DLD1 (cell line): ENCODE measurements at regions not wholly inside any gene's neighbourhood (a gene's known extent, or its start where the extent isn't known, plus 50 kb on each side); places are given as distances from the start of the nearest gene placed in this dataset.

Experiments used
- in situ Hi-C: cut with HindIII; loops from 2 replicates; pipeline ENCODE4 v1.10.0; 2017; ENCODE audit warnings: low sequenced_read_pairs

GRCh38 chr14:58836303-58836974 lies 198.7 kb downstream of the DACT1 start:
- in situ Hi-C loops: no loop called here

GRCh38 chr14:58839233-58839632 lies 201.5 kb downstream of the DACT1 start:
- in situ Hi-C loops: no loop called here

GRCh38 chr14:58844544-58844943 lies 206.8 kb downstream of the DACT1 start:
- in situ Hi-C loops: no loop called here

GRCh38 chr14:58846682-58847465 lies 209.1 kb downstream of the DACT1 start:
- in situ Hi-C loops: no loop called here

GRCh38 chr14:58848365-58848764 lies 210.6 kb downstream of the DACT1 start:
- in situ Hi-C loops: no loop called here

GRCh38 chr14:58849601-58850000 lies 211.8 kb downstream of the DACT1 start:
- in situ Hi-C loops: no loop called here

- in situ Hi-C loops: no loop called here
Measured at GRCh38 chr14:58850011-58850410, 212.2 kb downstream of the DACT1 start.

GRCh38 chr14:58861586-58861985 lies 223.8 kb downstream of the DACT1 start:
- in situ Hi-C loops: no loop called here

GRCh38 chr14:58862416-58863160 lies 224.8 kb downstream of the DACT1 start:
- in situ Hi-C loops: no loop called here

GRCh38 chr14:58863661-58864345 lies 226.0 kb downstream of the DACT1 start:
- in situ Hi-C loops: no loop called here

- in situ Hi-C loops: no loop called here
Measured at GRCh38 chr14:58864751-58865513, 227.2 kb downstream of the DACT1 start.

- in situ Hi-C loops: no loop called here
Measured at GRCh38 chr14:58865514-58866281, 227.9 kb downstream of the DACT1 start.

GRCh38 chr14:58866391-58866790 lies 228.6 kb downstream of the DACT1 start:
- in situ Hi-C loops: no loop called here

- in situ Hi-C loops: no loop called here
Measured at GRCh38 chr14:58870961-58871360, 233.2 kb downstream of the DACT1 start.

GRCh38 chr14:58871573-58871972 lies 233.8 kb downstream of the DACT1 start:
- in situ Hi-C loops: no loop called here

- in situ Hi-C loops: no loop called here
Measured at GRCh38 chr14:58872061-58872460, 234.3 kb downstream of the DACT1 start.

- in situ Hi-C loops: no loop called here
Measured at GRCh38 chr14:58873228-58873953, 235.6 kb downstream of the DACT1 start.

- in situ Hi-C loops: no loop called here
Measured at GRCh38 chr14:58875613-58876012, 237.9 kb downstream of the DACT1 start.

- in situ Hi-C loops: no loop called here
Measured at GRCh38 chr14:58876608-58877007, 238.8 kb downstream of the DACT1 start.
